GM12892 (cell line): ENCODE measurements at regions not wholly inside any gene's neighbourhood (a gene's known extent, or its start where the extent isn't known, plus 50 kb on each side); places are given as distances from the start of the nearest gene placed in this dataset.

Source experiments
- POLR2A ChIP-seq: IDR thresholded peaks from 2 replicates; pipeline ENCODE4 v1.6.1; 2011; ENCODE audit warnings: low read depth, low read length, control low read depth
- POLR2AphosphoS5 ChIP-seq: IDR thresholded peaks from 2 replicates; pipeline ENCODE4 v1.6.1; 2011; ENCODE audit warnings: low read depth, low read length, control low read depth
- TAF1 ChIP-seq: IDR thresholded peaks from 2 replicates; pipeline ENCODE4 v1.6.1; 2011; ENCODE audit warnings: low read depth, mild to moderate bottlenecking, control low read depth, low read length, borderline replicate concordance

DNA sequence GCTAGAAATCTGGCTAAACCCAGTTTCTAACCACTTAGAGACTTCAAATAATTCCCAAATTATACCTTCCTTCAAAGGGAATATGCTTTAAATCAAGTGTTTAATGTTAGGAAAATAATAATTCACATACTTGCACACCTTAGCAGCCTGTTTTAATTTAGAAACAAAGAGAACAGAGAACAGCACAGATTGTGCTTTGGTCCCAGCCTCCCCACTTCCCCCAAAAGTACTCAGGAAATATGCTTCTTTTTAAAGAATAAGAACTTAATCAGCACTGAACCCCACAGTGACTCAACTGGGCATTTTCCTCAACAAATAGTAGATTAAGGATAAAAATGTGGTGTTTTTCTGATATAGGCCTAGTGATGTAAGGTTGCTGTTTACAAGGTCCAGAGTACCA lies 295.8 kb downstream of the GBA3 start:
- TF ChIP-seq POLR2A (no peak), POLR2AphosphoS5 (no peak), TAF1 (no peak)
